ENCODE measurements at regions not wholly inside any gene's neighbourhood (a gene's known extent, or its start where the extent isn't known, plus 50 kb on each side); places are given as distances from the start of the nearest gene placed in this dataset.

DNA sequence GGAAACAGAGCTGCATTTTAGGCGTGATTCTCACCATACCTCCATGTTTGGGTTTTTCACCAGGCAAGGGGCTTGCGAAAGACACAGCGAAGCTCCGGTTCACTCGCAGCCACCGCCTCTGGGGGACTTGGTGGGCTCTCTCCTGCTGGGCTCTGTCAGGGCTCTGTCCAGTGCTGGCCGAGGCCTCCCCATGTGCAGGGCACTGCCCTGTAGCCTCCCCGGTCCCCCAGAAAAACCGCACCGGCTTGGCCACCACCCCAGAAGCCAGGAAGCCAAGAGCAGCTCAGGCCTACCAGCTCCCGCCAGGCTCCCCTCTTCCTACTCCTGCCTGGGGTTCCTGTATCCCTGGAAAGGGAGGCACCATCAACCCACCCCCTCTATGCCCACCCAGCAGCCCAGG lies 151.5 kb downstream of the CTTN start:
- Histone ChIP-seq H3K4me2 (ENCODE audit: low read depth, low read length, poor library complexity, severe bottlenecking) (no peak overlapping the region), H3K4me3 (ENCODE audit: insufficient read depth, low read length, poor library complexity, severe bottlenecking) (no peak overlapping the region), H3K27ac (ENCODE audit: low read depth, low read length) (no peak overlapping the region), H3K9me2 (replicated peaks; ENCODE audit: insufficient read depth, low read length) (no peaks in the 10 kb centered on the region), H3K27me3 (ENCODE audit: low read length) (no peaks in the 10 kb centered on the region), H3K9me3 (ENCODE audit: insufficient read depth, low read length) (no peaks in the 10 kb centered on the region), H3K79me2 (ENCODE audit: insufficient read depth, low read length) (no peaks in the 10 kb centered on the region), H2AFZ (ENCODE audit: low read depth, low read length, severe bottlenecking) (no peak overlapping the region), H3F3A (ENCODE audit: insufficient read depth) (no peaks in the 10 kb centered on the region), H3K9ac (ENCODE audit: low read length) (no peak overlapping the region), H4K20me1 (ENCODE audit: low read depth, low read length) (no peaks in the 10 kb centered on the region), H3K36me3 (ENCODE audit: low read length) (no peaks in the 10 kb centered on the region)
- TF ChIP-seq, protein P1, sequence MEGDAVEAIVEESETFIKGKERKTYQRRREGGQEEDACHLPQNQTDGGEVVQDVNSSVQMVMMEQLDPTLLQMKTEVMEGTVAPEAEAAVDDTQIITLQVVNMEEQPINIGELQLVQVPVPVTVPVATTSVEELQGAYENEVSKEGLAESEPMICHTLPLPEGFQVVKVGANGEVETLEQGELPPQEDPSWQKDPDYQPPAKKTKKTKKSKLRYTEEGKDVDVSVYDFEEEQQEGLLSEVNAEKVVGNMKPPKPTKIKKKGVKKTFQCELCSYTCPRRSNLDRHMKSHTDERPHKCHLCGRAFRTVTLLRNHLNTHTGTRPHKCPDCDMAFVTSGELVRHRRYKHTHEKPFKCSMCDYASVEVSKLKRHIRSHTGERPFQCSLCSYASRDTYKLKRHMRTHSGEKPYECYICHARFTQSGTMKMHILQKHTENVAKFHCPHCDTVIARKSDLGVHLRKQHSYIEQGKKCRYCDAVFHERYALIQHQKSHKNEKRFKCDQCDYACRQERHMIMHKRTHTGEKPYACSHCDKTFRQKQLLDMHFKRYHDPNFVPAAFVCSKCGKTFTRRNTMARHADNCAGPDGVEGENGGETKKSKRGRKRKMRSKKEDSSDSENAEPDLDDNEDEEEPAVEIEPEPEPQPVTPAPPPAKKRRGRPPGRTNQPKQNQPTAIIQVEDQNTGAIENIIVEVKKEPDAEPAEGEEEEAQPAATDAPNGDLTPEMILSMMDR (IDR thresholded peaks at IDR 0.05; ENCODE audit: insufficient read depth, low read length, poor library complexity, severe bottlenecking) = no peak
- TF ChIP-seq EZH2phosphoT487 (conservative IDR thresholded peaks at IDR 0.05; ENCODE audit: low read length) = no peak

DNA sequence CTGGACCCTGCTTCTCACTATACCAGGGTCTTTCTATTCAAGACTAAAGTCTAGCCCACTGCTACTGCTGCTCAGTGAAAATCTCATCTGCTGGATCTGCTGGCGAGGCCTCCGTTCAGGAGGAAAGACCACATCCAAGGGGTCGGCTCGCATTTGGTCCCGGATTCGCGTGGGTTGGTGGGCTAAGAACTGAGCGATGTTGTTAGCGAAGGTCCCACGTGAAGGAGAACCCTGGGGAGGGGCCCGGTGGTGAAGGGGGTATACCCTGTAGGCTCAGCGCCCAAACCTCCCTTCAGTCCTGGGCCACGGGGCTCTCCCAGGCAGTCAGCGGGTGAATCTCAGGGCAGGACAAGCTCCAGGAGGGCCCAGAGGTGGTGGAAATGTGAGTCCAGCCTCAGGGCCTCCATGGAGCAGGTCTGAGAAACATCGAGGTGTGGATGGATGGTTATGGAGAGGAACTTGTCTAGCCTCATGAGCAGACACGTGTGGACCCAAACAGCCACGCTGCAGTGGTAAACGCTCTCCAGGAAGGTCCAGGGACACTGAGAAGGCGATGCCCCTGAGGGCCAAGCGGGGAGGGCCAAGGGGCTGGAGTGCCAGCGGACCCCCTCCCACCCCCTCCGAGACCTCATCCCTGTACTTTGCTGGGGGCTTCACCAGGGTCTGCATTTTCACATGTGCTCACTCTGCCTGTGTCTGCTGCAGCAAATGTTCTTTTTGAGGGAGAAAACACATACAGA lies 152.3 kb downstream of the CTTN start:
- H3K36me3 ChIP-seq (ENCODE audit: low read length) = no peaks in the 10 kb centered on the region
- no peak overlapping the region for H3K4me2 ChIP-seq (ENCODE audit: low read depth, low read length, poor library complexity, severe bottlenecking)
- H3K4me3 ChIP-seq (ENCODE audit: insufficient read depth, low read length, poor library complexity, severe bottlenecking) = no peak overlapping the region
- no peaks in the 10 kb centered on the region for H3K9me2 ChIP-seq (replicated peaks; ENCODE audit: insufficient read depth, low read length)
- H4K20me1 ChIP-seq (ENCODE audit: low read depth, low read length) = no peaks in the 10 kb centered on the region
- no peaks in the 10 kb centered on the region for H3K9me3 ChIP-seq (ENCODE audit: insufficient read depth, low read length)
- no peaks in the 10 kb centered on the region for H3K27me3 ChIP-seq (ENCODE audit: low read length)
- no peak overlapping the region for H2AFZ ChIP-seq (ENCODE audit: low read depth, low read length, severe bottlenecking)
- H3F3A ChIP-seq (ENCODE audit: insufficient read depth) = no peaks in the 10 kb centered on the region
- H3K27ac ChIP-seq (ENCODE audit: low read depth, low read length) = no peak overlapping the region
- no peak for TF ChIP-seq EZH2phosphoT487 (conservative IDR thresholded peaks at IDR 0.05; ENCODE audit: low read length)
- TF ChIP-seq, protein P1 (IDR thresholded peaks at IDR 0.05; ENCODE audit: insufficient read depth, low read length, poor library complexity, severe bottlenecking) = no peak
- H3K79me2 ChIP-seq (ENCODE audit: insufficient read depth, low read length) = no peaks in the 10 kb centered on the region
- no peak overlapping the region for H3K9ac ChIP-seq (ENCODE audit: low read length)

DNA sequence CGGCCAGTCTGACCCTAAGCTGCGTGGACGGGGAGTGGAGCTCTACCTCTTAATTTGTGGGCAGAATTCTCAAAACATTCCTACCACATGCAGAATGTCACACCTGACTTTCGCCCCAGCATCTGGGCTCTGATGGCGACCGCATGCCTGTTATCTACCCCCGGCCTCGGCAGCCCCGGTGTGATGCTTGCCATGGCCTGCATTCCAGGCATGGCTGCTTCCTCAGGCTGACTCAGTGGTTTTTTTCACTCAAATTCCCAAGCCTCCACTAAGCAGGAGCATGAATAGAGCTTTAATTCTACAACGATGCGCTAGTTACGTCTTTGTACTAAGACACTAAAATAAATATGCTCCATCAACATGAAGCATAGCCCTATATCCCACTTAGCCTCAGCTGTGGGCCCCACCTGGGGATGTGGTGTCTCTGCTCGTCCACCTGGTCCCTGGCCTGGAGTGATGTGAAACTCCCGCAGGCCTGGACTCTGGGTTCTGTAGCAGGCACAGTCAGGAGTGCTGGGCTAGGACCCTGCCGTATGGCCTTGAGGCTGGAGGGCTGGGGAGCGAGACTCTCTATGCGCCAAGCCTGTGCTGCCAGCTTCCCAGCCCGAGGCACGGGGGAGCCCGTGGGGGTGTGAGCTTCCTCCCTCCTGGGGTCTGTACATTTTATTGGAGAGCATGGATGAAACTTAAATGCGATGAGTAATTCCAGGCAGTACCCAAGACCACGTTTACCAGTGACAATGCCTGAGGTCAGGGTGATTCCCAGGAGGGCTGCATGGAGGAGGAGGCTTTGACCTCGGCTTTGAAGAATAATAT lies 153.2 kb downstream of the CTTN start:
- H3K79me2 ChIP-seq (ENCODE audit: insufficient read depth, low read length) = no peaks in the 10 kb centered on the region
- H3K9ac ChIP-seq (ENCODE audit: low read length) = no peak overlapping the region
- H3K4me3 ChIP-seq (ENCODE audit: insufficient read depth, low read length, poor library complexity, severe bottlenecking) = no peak overlapping the region
- H3K27ac ChIP-seq (ENCODE audit: low read depth, low read length) = no peak overlapping the region
- no peaks in the 10 kb centered on the region for H3K27me3 ChIP-seq (ENCODE audit: low read length)
- no peak overlapping the region for H3K4me2 ChIP-seq (ENCODE audit: low read depth, low read length, poor library complexity, severe bottlenecking)
- H4K20me1 ChIP-seq (ENCODE audit: low read depth, low read length) = no peaks in the 10 kb centered on the region
- H3K36me3 ChIP-seq (ENCODE audit: low read length) = no peaks in the 10 kb centered on the region
- no peaks in the 10 kb centered on the region for H3K9me2 ChIP-seq (replicated peaks; ENCODE audit: insufficient read depth, low read length)
- H3F3A ChIP-seq (ENCODE audit: insufficient read depth) = no peaks in the 10 kb centered on the region
- no peak overlapping the region for H2AFZ ChIP-seq (ENCODE audit: low read depth, low read length, severe bottlenecking)
- H3K9me3 ChIP-seq (ENCODE audit: insufficient read depth, low read length) = no peaks in the 10 kb centered on the region
- TF ChIP-seq, protein P1 (IDR thresholded peaks at IDR 0.05; ENCODE audit: insufficient read depth, low read length, poor library complexity, severe bottlenecking) = no peak
- no peak for TF ChIP-seq EZH2phosphoT487 (conservative IDR thresholded peaks at IDR 0.05; ENCODE audit: low read length)
